HCT116 (cell line): ENCODE measurements at regions not wholly inside any gene's neighbourhood (a gene's known extent, or its start where the extent isn't known, plus 50 kb on each side); places are given as distances from the start of the nearest gene placed in this dataset.

Experiments
- CTCF ChIP-seq, 3 experiments: fragments of 200-600 bp in 1 of 3; sonication (generic) in 1 of 3; IDR thresholded peaks in 2 of 3; conservative IDR thresholded peaks in 1 of 3; 2 replicates each; pipeline ENCODE4 v1.5.1; 2012 to 2017; ENCODE audit warnings: low read depth in 2 of 3, low read length in 2 of 3, antibody characterized with exemption in 1 of 3, borderline replicate concordance in 1 of 3, control low read depth in 1 of 3, mild to moderate bottlenecking in 1 of 3, mixed read lengths in 1 of 3, mixed run types in 1 of 3, moderate library complexity in 1 of 3; ENCODE audit not compliant: insufficient read depth in 1 of 3
- FOSL1 ChIP-seq: IDR thresholded peaks from 2 replicates; pipeline ENCODE4 v1.6.1; 2012; ENCODE audit warnings: low read depth
- POLR2A ChIP-seq: IDR thresholded peaks from 2 replicates; pipeline ENCODE4 v1.7.0; 2011; ENCODE audit warnings: borderline replicate concordance; ENCODE audit not compliant: insufficient read depth, insufficient read length; ENCODE audit errors: extremely low read depth
- POLR2AphosphoS5 ChIP-seq: IDR thresholded peaks from 2 replicates; pipeline ENCODE4 v1.6.1; 2011; ENCODE audit warnings: mild to moderate bottlenecking, low read depth, low read length, moderate library complexity
- TF ChIP-seq, protein P1 (sequence below): IDR thresholded peaks from 2 replicates; pipeline ENCODE4 v1.6.1; 2012; ENCODE audit warnings: low read depth

GRCh38 chr20:10110151-10110550 lies 75.4 kb downstream of the ANKEF1 start:
- TF ChIP-seq CTCF (IDR thresholded peaks at IDR 0.05 in 2 of 3, conservative IDR thresholded peaks at IDR 0.05 in 1 of 3; ENCODE audit: borderline replicate concordance in 1 of 3, insufficient read depth in 1 of 3, low read depth in 2 of 3, low read length in 2 of 3) (no peak), FOSL1 (no peak), POLR2AphosphoS5 (no peak), POLR2A (no peak)
- TF ChIP-seq, protein P1, sequence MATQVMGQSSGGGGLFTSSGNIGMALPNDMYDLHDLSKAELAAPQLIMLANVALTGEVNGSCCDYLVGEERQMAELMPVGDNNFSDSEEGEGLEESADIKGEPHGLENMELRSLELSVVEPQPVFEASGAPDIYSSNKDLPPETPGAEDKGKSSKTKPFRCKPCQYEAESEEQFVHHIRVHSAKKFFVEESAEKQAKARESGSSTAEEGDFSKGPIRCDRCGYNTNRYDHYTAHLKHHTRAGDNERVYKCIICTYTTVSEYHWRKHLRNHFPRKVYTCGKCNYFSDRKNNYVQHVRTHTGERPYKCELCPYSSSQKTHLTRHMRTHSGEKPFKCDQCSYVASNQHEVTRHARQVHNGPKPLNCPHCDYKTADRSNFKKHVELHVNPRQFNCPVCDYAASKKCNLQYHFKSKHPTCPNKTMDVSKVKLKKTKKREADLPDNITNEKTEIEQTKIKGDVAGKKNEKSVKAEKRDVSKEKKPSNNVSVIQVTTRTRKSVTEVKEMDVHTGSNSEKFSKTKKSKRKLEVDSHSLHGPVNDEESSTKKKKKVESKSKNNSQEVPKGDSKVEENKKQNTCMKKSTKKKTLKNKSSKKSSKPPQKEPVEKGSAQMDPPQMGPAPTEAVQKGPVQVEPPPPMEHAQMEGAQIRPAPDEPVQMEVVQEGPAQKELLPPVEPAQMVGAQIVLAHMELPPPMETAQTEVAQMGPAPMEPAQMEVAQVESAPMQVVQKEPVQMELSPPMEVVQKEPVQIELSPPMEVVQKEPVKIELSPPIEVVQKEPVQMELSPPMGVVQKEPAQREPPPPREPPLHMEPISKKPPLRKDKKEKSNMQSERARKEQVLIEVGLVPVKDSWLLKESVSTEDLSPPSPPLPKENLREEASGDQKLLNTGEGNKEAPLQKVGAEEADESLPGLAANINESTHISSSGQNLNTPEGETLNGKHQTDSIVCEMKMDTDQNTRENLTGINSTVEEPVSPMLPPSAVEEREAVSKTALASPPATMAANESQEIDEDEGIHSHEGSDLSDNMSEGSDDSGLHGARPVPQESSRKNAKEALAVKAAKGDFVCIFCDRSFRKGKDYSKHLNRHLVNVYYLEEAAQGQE, result no peak
